Progenitor cell of endocrine pancreas (in vitro differentiated cells): ENCODE measurements at regions not wholly inside any gene's neighbourhood (a gene's known extent, or its start where the extent isn't known, plus 50 kb on each side); places are given as distances from the start of the nearest gene placed in this dataset.

ENCODE experiments used
- DNase-seq: peaks from one replicate; pipeline ENCODE4 v3.0.0; 2021; ENCODE audit warnings: low spot score; ENCODE audit not compliant: unreplicated experiment
- H3K27ac Mint-ChIP-seq: 2 replicates; pipeline ENCODE4 v1.8.0; 2021; ENCODE audit warnings: mild to moderate bottlenecking, moderate library complexity, mixed read lengths
- H3K27me3 Mint-ChIP-seq: 2 replicates; pipeline ENCODE4 v1.8.0; 2021; ENCODE audit warnings: mixed read lengths
- H3K36me3 Mint-ChIP-seq: 2 replicates; pipeline ENCODE4 v1.8.0; 2022; ENCODE audit warnings: mixed read lengths; ENCODE audit not compliant: insufficient read depth
- H3K4me1 Mint-ChIP-seq: 2 replicates; pipeline ENCODE4 v1.8.0; 2021; ENCODE audit warnings: low read depth, mixed read lengths
- H3K4me3 Mint-ChIP-seq: 2 replicates; pipeline ENCODE4 v1.8.0; 2021; ENCODE audit warnings: low read depth, mild to moderate bottlenecking, moderate library complexity, mixed read lengths
- H3K9me3 Mint-ChIP-seq: 2 replicates; pipeline ENCODE4 v1.8.0; 2021; ENCODE audit warnings: low read depth, mixed read lengths
- CTCF ChIP-seq: fragments of 200-600 bp; sonication (generic); IDR thresholded peaks from one replicate; pipeline ENCODE4 v1.5.0; 2021; ENCODE audit warnings: antibody characterized with exemption, mild to moderate bottlenecking; ENCODE audit not compliant: unreplicated experiment

GRCh38 chr7:41277561-41277960 is 425.3 kb downstream of the INHBA start:
- H3K4me3 Mint-ChIP-seq: no peak overlapping the region
- peaks cover 2% of the 10 kb centered on the region for H3K4me1 Mint-ChIP-seq
- no peak for TF ChIP-seq CTCF
- H3K36me3 Mint-ChIP-seq: no peaks in the 10 kb centered on the region
- no peak overlapping the region for H3K27ac Mint-ChIP-seq
- H3K27me3 Mint-ChIP-seq: peaks cover 4% of the 10 kb centered on the region
- DNase-seq: no peak
- H3K9me3 Mint-ChIP-seq: no peaks in the 10 kb centered on the region

- DNase-seq: no peak
- no peaks in the 10 kb centered on the region for H3K36me3 Mint-ChIP-seq
- H3K4me3 Mint-ChIP-seq: no peak overlapping the region
- H3K4me1 Mint-ChIP-seq: peaks cover 2% of the 10 kb centered on the region
- no peak for TF ChIP-seq CTCF
- no peak overlapping the region for H3K27ac Mint-ChIP-seq
- no peaks in the 10 kb centered on the region for H3K27me3 Mint-ChIP-seq
- no peaks in the 10 kb centered on the region for H3K9me3 Mint-ChIP-seq
These were observed 427.6 kb downstream of the INHBA start for GRCh38 chr7:41275255-41275654.

- Mint-ChIP-seq H3K36me3 (no peaks in the 10 kb centered on the region), H3K4me1 (peaks cover 2% of the 10 kb centered on the region), H3K27ac (no peak overlapping the region), H3K4me3 (no peak overlapping the region), H3K9me3 (no peaks in the 10 kb centered on the region), H3K27me3 (no peaks in the 10 kb centered on the region)
- no peak for DNase-seq
- no peak for TF ChIP-seq CTCF
These were observed 428.7 kb downstream of the INHBA start for GRCh38 chr7:41274179-41274578.

- H3K9me3 Mint-ChIP-seq: no peaks in the 10 kb centered on the region
- peaks cover 2% of the 10 kb centered on the region for H3K4me1 Mint-ChIP-seq
- no peak overlapping the region for H3K4me3 Mint-ChIP-seq
- H3K27ac Mint-ChIP-seq: no peak overlapping the region
- no peak for TF ChIP-seq CTCF
- no peaks in the 10 kb centered on the region for H3K36me3 Mint-ChIP-seq
- no peak for DNase-seq
- no peaks in the 10 kb centered on the region for H3K27me3 Mint-ChIP-seq
These were observed 430.2 kb downstream of the INHBA start for GRCh38 chr7:41272664-41273063.

GRCh38 chr7:41268878-41269277 is 434.0 kb downstream of the INHBA start:
- Mint-ChIP-seq H3K36me3 (no peaks in the 10 kb centered on the region), H3K4me3 (no peak overlapping the region), H3K4me1 (no peaks in the 10 kb centered on the region), H3K9me3 (no peaks in the 10 kb centered on the region), H3K27ac (no peak overlapping the region), H3K27me3 (no peaks in the 10 kb centered on the region)
- DNase-seq: no peak
- no peak for TF ChIP-seq CTCF

- H3K4me1 Mint-ChIP-seq: no peaks in the 10 kb centered on the region
- peaks cover 6% of the 10 kb centered on the region for H3K9me3 Mint-ChIP-seq
- no peak overlapping the region for H3K4me3 Mint-ChIP-seq
- no peak for TF ChIP-seq CTCF
- H3K36me3 Mint-ChIP-seq: no peaks in the 10 kb centered on the region
- DNase-seq: no peak
- no peak overlapping the region for H3K27ac Mint-ChIP-seq
- H3K27me3 Mint-ChIP-seq: peaks cover 6% of the 10 kb centered on the region
These were observed 441.8 kb downstream of the INHBA start for GRCh38 chr7:41261080-41261479.
